IPS-18c (cell line): ENCODE measurements at regions not wholly inside any gene's neighbourhood (a gene's known extent, or its start where the extent isn't known, plus 50 kb on each side); places are given as distances from the start of the nearest gene placed in this dataset.

ENCODE experiments used
- H3K4me3 ChIP-seq: 2 replicates; pipeline ENCODE4 v1.7.0; 2013; ENCODE audit warnings: low read depth, mild to moderate bottlenecking, low read length, moderate library complexity; ENCODE audit not compliant: insufficient read depth
- H3K9me3 ChIP-seq: one replicate; pipeline ENCODE4 v1.6.1; 2013; ENCODE audit warnings: mild to moderate bottlenecking, low read length, moderate library complexity; ENCODE audit not compliant: control insufficient read depth, insufficient read depth

DNA sequence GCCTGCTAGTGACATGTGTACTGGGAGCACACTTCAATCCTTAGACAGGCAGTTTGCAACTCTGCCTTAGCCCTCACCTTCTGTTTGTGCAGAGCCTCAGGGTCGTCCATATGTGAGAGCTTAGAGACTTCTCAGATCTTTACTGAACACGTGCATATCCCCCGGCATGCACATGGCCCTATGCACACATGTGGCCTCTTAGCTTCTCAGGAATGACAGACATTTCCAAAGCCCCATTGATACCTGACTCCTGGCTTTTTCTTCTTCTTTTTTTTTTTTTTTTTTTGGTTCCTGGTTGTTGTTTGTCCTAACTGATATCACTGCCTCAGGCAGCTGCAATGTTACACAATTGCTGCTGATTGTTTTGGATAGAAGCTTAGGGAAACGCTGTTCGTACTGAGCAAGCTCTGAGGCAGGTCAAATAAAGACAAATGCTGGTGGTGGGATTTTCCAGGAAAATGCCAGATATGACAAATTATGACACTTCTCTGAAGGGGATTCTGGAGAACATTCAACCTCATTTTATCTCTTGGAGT lies 107.2 kb upstream of the RGMA start:
- no peaks in the 10 kb centered on the region for H3K9me3 ChIP-seq
- H3K4me3 ChIP-seq: no peak overlapping the region

- H3K4me3 ChIP-seq: no peak overlapping the region
- H3K9me3 ChIP-seq: no peaks in the 10 kb centered on the region
Measured at GRCh38 chr15:93195109-93195508, 106.1 kb upstream of the RGMA start.

DNA sequence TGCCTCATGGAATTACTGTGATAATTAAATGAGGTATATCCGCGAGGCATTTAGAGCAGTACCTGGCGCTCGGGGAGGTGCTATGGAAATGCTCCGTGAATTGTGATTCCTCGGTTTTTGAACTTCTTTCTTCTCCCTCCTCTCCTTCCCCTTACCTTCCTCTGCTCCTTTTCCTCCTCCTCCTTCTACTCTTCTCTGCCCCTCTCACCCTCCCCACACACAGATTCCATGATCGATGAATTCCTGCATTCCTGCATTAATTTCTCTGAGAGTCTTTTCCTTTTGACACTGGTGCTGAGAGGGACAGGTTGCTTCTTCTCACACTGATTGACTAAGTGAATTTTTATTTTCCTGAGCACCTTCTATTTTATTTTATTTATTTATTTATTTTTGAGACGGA lies 101.2 kb upstream of the RGMA start:
- H3K9me3 ChIP-seq: no peaks in the 10 kb centered on the region

DNA sequence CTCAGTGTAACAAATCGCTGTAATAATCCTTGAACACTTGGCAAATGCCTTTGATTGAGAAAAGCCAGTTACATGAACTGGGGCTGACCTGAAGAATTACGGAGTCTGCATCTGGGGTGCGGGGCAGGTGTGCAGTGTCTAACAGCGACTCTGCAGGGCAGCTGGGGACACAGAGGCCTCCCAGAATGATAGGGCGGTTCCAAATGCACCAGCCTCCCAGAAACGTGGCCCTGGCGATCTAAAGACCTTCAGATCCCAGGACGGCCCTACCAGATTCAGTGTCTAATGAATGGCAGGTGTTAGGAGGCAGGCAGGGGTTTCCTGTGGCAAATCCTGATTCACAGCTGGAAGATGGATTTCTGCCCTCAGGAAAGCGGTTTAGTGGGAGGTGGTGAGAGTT lies 100.5 kb upstream of the RGMA start:
- no peaks in the 10 kb centered on the region for H3K9me3 ChIP-seq
- no peak overlapping the region for H3K4me3 ChIP-seq

More for the DNA sequence above, 101.2 kb upstream of the RGMA start:
- no peak overlapping the region for H3K4me3 ChIP-seq

GRCh38 chr15:93188236-93188635 lies 99.2 kb upstream of the RGMA start:
- no peak overlapping the region for H3K4me3 ChIP-seq
- H3K9me3 ChIP-seq: no peaks in the 10 kb centered on the region

- H3K4me3 ChIP-seq: no peak overlapping the region
Measured at GRCh38 chr15:93185796-93186195, 96.8 kb upstream of the RGMA start.

GRCh38 chr15:93182703-93183205 lies 93.7 kb upstream of the RGMA start:
- Histone ChIP-seq H3K9me3 (no peaks in the 10 kb centered on the region), H3K4me3 (no peak overlapping the region)

More at GRCh38 chr15:93185796-93186195, 96.8 kb upstream of the RGMA start:
- H3K9me3 ChIP-seq: no peaks in the 10 kb centered on the region

DNA sequence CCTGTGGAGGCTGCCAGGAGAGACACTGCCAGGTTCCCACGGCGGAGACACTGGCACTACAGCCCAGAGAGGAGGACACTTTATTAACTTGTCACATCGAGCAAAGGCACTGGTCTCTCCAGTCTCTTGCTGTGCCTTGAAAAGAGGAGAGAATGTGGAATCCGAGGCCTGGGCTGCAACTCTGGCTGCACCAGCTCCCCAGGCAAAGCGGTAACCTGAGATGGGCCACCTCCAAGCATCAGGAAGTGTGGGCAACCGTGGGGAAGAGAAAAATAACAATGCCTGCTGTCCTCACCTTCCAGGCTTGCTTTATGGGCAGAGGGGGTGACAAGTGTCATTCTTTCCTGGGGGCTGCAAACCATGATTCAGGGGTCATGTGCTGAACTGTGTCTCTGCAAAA lies 91.6 kb upstream of the RGMA start:
- H3K4me3 ChIP-seq: no peak overlapping the region
- no peaks in the 10 kb centered on the region for H3K9me3 ChIP-seq

- no peaks in the 10 kb centered on the region for H3K9me3 ChIP-seq
- no peak overlapping the region for H3K4me3 ChIP-seq
Measured at GRCh38 chr15:93180128-93180527, 91.1 kb upstream of the RGMA start.

DNA sequence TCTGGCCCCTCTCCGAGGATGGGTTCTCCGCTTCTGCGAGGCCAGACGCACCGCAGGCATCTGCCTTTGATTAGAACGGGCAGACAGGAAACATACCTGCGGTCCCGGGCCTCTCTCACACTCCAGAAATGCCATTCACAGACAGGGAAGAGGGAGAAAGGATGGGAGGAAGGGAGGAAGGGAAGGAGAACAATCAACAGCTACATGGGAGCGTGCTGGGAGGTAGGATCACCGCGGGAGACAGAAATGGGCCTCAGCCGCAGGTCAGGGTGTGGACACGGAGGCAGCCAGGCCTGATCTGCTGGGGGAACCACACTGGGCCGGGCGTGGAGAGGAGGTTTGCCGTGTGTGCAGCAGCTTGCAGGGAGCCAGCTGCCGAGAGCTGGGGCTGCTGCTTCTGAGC lies 90.7 kb upstream of the RGMA start:
- H3K9me3 ChIP-seq: no peaks in the 10 kb centered on the region
- H3K4me3 ChIP-seq: no peak overlapping the region

DNA sequence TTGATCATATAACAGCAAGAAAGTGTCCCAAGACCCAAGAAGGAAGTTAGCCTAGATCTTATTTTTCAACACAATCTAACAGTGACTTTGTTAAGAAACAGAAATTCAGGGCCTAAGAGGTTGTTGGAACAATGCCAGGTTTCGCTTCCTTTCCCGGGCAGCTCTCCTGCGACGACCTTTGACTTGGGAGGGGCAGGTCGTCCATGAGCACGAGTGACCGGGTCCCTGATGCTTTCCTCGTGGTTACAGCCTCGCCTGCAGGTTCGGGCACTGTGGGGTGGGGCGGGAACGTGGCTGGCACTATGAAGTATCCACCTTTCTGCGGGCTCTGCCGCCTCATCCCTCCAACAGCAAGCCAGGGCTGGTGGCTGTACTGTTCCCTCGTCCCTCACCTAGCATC lies 90.1 kb upstream of the RGMA start:
- no peak overlapping the region for H3K4me3 ChIP-seq
- H3K9me3 ChIP-seq: no peaks in the 10 kb centered on the region

DNA sequence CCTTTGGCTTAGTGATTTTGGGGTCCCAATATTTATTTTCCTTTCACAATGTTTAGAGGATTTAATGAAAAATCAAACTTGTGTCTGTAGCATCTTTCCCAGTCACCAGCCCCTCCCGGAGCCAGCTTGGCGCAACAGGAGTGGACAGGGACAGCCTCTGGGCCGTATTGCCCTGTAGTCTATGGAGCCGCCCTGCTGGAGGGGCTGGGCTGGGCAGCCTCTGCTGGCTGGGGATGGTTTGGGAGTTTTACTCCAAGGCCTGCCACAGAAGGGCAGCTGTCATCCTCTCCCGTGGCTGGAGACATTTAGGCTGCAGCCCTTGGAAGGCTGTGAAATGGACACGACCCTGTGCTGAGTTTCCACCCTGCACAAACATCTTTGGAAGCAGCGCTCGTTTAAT lies 89.4 kb upstream of the RGMA start:
- H3K4me3 ChIP-seq: no peak overlapping the region
- H3K9me3 ChIP-seq: no peaks in the 10 kb centered on the region

DNA sequence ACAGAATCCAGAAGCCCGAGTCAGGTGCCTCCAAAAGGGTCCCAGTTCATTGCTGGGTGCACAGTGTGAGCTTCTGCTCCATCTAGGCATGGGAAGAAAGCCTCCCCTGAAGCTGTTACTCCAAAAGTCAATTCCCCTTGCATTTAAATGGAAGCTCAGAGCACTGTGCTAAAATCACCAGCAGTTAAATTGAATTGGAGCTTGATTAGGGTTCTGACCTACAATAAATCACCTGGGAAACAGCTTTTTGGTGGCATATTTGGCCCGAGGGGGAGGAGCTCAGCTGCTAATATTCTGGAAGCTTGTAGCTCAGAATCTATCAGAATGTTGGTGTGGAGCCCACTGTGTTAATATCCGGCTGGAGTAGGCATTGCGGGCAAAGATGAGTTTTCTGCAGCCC lies 87.1 kb upstream of the RGMA start:
- no peak overlapping the region for H3K4me3 ChIP-seq
- H3K9me3 ChIP-seq: no peaks in the 10 kb centered on the region

DNA sequence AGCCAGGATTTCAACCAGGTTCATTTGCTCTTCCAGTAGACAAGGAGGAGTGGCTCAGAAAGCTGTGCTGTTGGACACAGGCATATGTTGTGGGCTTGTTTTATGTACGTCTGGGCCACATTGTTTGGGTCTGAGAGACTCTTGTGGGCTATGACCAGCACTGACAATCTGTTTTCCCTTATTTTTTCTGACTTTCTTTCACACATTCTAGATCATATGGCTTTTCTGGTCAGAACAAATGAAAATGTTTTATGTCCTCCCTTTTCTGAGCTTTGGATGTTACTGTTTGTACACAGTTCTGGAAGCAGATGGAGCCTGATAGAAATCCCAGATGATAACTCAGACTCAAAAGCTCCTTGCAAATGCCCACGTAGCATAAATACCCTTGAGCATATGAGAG lies 85.8 kb upstream of the RGMA start:
- H3K9me3 ChIP-seq: no peaks in the 10 kb centered on the region
- H3K4me3 ChIP-seq: no peak overlapping the region

DNA sequence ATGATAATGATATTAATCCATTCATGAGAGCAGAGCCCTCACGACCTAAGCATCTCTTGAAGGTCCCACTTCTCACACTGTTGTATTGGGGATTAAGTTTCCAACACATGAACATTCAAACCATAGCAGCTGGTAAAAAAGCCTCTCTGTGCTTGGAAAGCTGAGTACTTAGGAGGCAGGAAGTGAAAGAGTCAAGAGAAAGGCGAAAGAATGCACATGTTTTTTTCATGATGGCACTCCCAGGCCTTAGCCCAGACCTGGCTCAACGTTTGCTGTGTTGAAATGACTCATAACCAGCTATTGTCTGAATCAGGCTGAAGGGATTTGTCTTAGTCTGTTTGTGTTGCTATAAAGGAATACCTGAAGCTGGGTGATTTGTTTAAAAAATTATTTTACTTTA lies 84.4 kb upstream of the RGMA start:
- H3K9me3 ChIP-seq: no peaks in the 10 kb centered on the region
- no peak overlapping the region for H3K4me3 ChIP-seq

DNA sequence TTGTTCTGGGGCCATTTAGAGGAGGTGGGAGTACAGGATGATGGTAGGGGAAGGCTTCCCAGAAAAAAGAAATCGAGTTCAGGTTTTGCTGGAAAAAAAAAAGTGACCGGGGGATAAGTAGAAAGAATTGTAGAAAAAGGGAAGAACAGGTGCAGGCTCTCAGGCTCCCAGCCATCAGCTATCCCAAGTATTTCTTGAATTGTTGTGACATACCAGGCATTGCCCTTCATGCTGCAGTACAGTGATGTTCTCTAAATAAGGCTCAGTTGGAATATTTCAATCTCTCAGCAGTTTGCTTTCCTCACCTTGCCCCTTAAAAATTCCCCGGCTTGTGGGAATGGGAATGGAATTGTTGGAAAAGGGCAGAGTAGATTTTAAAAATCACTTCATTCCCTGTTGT lies 82.5 kb upstream of the RGMA start:
- Histone ChIP-seq H3K4me3 (no peak overlapping the region), H3K9me3 (no peaks in the 10 kb centered on the region)

GRCh38 chr15:93170329-93170728 lies 81.3 kb upstream of the RGMA start:
- H3K4me3 ChIP-seq: no peak overlapping the region
- H3K9me3 ChIP-seq: no peaks in the 10 kb centered on the region

- Histone ChIP-seq H3K4me3 (no peak overlapping the region), H3K9me3 (no peaks in the 10 kb centered on the region)
Measured at GRCh38 chr15:93168910-93169309, 79.9 kb upstream of the RGMA start.

- no peak overlapping the region for H3K4me3 ChIP-seq
- H3K9me3 ChIP-seq: no peaks in the 10 kb centered on the region
Measured at GRCh38 chr15:93167291-93167690, 78.3 kb upstream of the RGMA start.
